ENCODE measurements at regions not wholly inside any gene's neighbourhood (a gene's known extent, or its start where the extent isn't known, plus 50 kb on each side); places are given as distances from the start of the nearest gene placed in this dataset.

GRCh38 chr1:218575079-218575478 lies 229.9 kb downstream of the TGFB2 start:
- peaks cover 5% of the 10 kb centered on the region for H3K9me3 Mint-ChIP-seq (ENCODE audit: low read depth, unreplicated experiment)
- H3K27ac Mint-ChIP-seq (ENCODE audit: unreplicated experiment), result no peak overlapping the region
- no peaks in the 10 kb centered on the region for H3K36me3 Mint-ChIP-seq (ENCODE audit: insufficient read depth, unreplicated experiment)
- DNase-seq, result no peak
- BruUV-seq (replicated peaks), result no TSS peak
- H3K4me3 Mint-ChIP-seq (ENCODE audit: low read depth, unreplicated experiment), result no peak overlapping the region
- H3K4me1 Mint-ChIP-seq (ENCODE audit: low read depth, unreplicated experiment), result peaks cover 13% of the 10 kb centered on the region
- intact Hi-C loops (cut with micrococcal nuclease; ENCODE audit: unreplicated experiment), result no loop called here
- CTCF ChIA-PET, result no interaction called here
- H3K27me3 Mint-ChIP-seq (ENCODE audit: unreplicated experiment), result no peaks in the 10 kb centered on the region
- TF ChIP-seq CTCF (IDR thresholded peaks at IDR 0.05; ENCODE audit: unreplicated experiment), result no peak

- DNase-seq, result no peak
- no peak overlapping the region for H3K27ac Mint-ChIP-seq (ENCODE audit: unreplicated experiment)
- H3K9me3 Mint-ChIP-seq (ENCODE audit: low read depth, unreplicated experiment), result peaks cover 5% of the 10 kb centered on the region
- TF ChIP-seq CTCF (IDR thresholded peaks at IDR 0.05; ENCODE audit: unreplicated experiment), result no peak
- peaks cover 13% of the 10 kb centered on the region for H3K4me1 Mint-ChIP-seq (ENCODE audit: low read depth, unreplicated experiment)
- no peaks in the 10 kb centered on the region for H3K27me3 Mint-ChIP-seq (ENCODE audit: unreplicated experiment)
- no peak overlapping the region for H3K4me3 Mint-ChIP-seq (ENCODE audit: low read depth, unreplicated experiment)
- no TSS peak for BruUV-seq (replicated peaks)
- intact Hi-C loops (cut with micrococcal nuclease; ENCODE audit: unreplicated experiment), result no loop called here
- H3K36me3 Mint-ChIP-seq (ENCODE audit: insufficient read depth, unreplicated experiment), result no peaks in the 10 kb centered on the region
- CTCF ChIA-PET, result interaction anchor here (0.5 kb wide), 1 partner anchor 136 kb away, joined by 4 read pairs; no protein-coding TSS in a partner anchor
Observed at GRCh38 chr1:218575856-218576255, 230.7 kb downstream of the TGFB2 start.

GRCh38 chr1:218582646-218583045 lies 237.5 kb downstream of the TGFB2 start:
- DNase-seq, result no peak
- H3K27ac Mint-ChIP-seq (ENCODE audit: unreplicated experiment), result no peak overlapping the region

GRCh38 chr1:218584418-218585155 lies 239.5 kb downstream of the TGFB2 start:
- no peak overlapping the region for H3K4me3 Mint-ChIP-seq (ENCODE audit: low read depth, unreplicated experiment)
- peak overlapping the region; percentile 97 for H3K27ac Mint-ChIP-seq (ENCODE audit: unreplicated experiment)
- TF ChIP-seq CTCF (IDR thresholded peaks at IDR 0.05; ENCODE audit: unreplicated experiment), result no peak
- intact Hi-C loops (cut with micrococcal nuclease; ENCODE audit: unreplicated experiment), result loop anchor here (2.0 kb wide), 1 partner anchor 482 kb away; no protein-coding TSS in a partner anchor
- DNase-seq, result peak; percentile 43
- peaks cover 24% of the 10 kb centered on the region for H3K36me3 Mint-ChIP-seq (ENCODE audit: insufficient read depth, unreplicated experiment)
- H3K9me3 Mint-ChIP-seq (ENCODE audit: low read depth, unreplicated experiment), result peaks cover 14% of the 10 kb centered on the region
- no TSS peak for BruUV-seq (replicated peaks)
- H3K27me3 Mint-ChIP-seq (ENCODE audit: unreplicated experiment), result no peaks in the 10 kb centered on the region
- CTCF ChIA-PET, result interaction anchor here (1.0 kb wide), 1 partner anchor 65 kb away, joined by 3 read pairs; no protein-coding TSS in a partner anchor
- peaks cover 55% of the 10 kb centered on the region for H3K4me1 Mint-ChIP-seq (ENCODE audit: low read depth, unreplicated experiment)

More at GRCh38 chr1:218582646-218583045, 237.5 kb downstream of the TGFB2 start:
- Mint-ChIP-seq H3K4me1 (ENCODE audit: low read depth, unreplicated experiment) (peaks cover 38% of the 10 kb centered on the region), H3K27me3 (ENCODE audit: unreplicated experiment) (no peaks in the 10 kb centered on the region), H3K4me3 (ENCODE audit: low read depth, unreplicated experiment) (no peak overlapping the region), H3K36me3 (ENCODE audit: insufficient read depth, unreplicated experiment) (peaks cover 24% of the 10 kb centered on the region), H3K9me3 (ENCODE audit: low read depth, unreplicated experiment) (peaks cover 11% of the 10 kb centered on the region)
- CTCF ChIA-PET, result no interaction called here
- intact Hi-C loops (cut with micrococcal nuclease; ENCODE audit: unreplicated experiment), result no loop called here
- TF ChIP-seq CTCF (IDR thresholded peaks at IDR 0.05; ENCODE audit: unreplicated experiment), result no peak
- no TSS peak for BruUV-seq (replicated peaks)
